GF-D8 (cell line): ENCODE measurements at regions not wholly inside any gene's neighbourhood (a gene's known extent, or its start where the extent isn't known, plus 50 kb on each side); places are given as distances from the start of the nearest gene placed in this dataset.

Experiments
- DNase-seq: peaks from one replicate; lab custom pipeline; 2025; lab: John Stamatoyannopoulos, UW

DNA sequence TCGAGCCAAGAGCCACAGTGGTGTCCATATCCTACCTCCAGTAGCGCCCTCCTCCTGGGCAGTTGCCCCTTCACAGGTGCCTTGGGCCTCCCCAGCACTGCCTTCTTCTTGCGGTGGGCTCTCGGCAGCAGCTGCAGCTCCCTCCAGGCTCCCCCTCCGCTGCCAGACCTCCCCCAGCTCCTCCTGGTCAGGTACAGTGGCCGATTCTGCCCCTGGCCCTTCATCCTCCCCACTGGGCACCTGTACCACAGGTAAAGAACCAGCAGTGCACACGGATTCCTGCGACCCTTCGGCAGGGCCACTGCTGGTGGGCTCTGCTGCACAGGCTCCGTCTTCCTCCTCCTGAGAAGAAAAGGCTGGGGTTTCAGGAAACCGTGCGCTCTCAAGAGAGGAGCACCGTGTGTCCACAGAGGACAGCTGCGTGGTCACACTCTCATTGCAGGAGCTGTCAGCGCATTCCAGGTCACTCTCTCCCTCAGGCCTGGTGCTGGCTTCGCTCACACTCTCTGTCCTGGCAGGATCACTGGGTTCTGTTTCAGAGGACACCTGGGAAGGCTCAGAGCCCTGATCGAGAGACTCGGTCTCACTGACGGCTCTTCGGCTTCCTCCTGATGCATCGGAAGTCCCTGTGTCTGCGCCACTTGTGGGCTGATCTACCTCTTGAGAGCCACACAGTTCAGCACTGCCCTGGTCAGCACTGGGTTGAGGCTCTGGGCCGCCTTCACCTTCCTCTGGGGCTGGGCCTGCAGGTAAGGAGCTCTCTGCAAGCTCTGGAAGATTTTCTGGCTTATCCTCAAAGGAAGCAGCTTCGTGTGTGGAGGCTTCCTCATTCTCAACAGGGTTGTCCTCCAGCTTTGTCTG is 147.4 kb upstream of the STK17B start:
- no peak for DNase-seq

GRCh38 chr2:196322973-196323810 is 151.8 kb upstream of the STK17B start:
- DNase-seq, result no peak

DNA sequence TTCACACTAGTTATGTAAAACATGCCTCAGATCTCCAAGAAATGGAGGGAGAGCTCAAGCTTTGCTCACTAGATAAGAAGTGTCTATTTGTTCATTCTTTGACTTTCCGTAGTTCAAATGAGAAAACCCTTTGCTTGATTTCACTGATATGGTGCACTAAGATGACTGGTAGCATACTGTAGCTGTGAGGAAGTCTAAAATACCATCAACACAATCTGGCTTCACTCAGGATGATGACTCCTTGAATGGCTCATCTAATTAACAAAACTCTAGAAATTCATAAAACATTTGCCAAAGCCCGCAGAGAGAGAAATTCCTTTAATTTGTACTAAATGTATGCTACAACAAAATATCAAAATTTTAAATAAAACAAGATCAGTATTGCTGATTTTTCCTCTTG is 152.8 kb upstream of the STK17B start:
- no peak for DNase-seq

GRCh38 chr2:196328088-196328680 is 156.8 kb upstream of the STK17B start:
- no peak for DNase-seq

DNA sequence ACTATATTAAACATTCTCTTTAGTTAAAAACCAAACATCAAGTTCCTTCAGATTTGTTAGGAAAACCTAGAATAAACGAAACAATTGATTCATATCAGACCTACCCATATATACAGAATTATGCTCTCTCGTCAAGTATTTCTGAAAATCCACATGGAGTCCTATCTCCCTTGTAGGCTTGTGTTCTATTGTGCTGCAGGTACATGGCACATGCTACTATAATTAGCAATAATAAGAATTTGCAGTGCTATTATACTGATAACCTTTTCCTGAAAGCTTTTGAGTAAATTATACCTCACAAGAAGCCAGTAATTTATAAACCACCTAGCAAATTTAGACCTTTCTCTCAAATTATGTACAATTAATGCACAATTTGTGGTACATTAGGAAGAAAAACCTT is 158.6 kb upstream of the STK17B start:
- no peak for DNase-seq

DNA sequence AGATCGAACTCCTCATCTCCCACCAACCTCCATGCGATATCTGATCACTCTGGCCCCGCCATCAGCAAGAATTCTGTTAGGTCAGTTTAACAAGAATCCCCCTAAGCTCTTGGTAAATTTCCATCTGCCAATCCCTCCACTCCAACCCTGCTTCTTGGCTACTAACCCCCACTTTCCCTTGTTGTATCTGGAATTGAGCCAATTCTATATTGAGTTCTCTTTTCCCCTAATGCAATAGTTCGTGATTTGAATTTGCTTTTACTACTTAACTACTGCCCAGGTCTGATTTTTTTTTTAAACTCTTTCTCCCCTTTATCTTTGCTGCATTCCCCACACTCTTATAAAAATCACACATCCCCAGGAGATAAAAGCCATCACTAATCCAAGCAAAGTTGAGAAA is 159.3 kb upstream of the STK17B start:
- no peak for DNase-seq

DNA sequence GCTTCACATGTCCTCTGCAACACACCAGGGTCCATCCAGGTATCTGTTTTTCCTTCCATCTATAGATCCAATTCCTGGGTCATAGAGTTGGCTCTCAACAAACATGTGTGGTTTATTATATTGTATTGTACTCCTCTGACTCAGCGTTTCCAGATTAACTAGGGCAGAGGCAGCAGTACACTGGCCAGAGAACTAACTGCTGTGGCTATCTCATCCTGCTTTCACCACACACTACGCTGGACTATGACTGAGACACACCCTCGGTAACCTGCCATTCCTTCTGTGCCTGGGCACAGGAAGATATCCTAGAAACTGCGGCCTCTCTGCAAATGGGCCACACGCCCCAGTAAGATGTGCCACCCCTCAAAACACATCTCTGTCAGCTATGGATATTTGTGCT is 159.8 kb upstream of the STK17B start:
- no peak for DNase-seq

- DNase-seq, result no peak
These were observed 160.5 kb upstream of the STK17B start for GRCh38 chr2:196331851-196332250.

- no peak for DNase-seq
These were observed 162.0 kb upstream of the STK17B start for GRCh38 chr2:196333397-196333796.

DNA sequence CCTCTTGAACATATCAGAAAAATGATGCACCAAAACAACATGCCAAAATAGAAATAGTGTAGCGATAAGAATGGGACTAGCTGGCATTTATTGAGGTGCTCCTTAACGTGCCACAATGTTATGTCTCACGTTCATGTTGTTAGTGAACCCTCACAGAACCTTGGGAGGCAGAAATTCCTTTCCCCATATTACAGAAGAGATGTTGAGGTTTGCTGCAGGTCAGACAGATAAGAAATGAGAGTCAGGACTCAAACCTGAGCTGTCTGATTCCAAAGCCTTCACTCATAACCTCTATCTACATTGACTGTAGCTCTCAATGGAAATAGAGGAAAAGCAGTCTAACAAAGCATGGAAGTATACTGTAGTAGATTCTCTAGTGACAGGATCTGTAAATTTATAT is 163.3 kb upstream of the STK17B start:
- DNase-seq, result no peak

DNA sequence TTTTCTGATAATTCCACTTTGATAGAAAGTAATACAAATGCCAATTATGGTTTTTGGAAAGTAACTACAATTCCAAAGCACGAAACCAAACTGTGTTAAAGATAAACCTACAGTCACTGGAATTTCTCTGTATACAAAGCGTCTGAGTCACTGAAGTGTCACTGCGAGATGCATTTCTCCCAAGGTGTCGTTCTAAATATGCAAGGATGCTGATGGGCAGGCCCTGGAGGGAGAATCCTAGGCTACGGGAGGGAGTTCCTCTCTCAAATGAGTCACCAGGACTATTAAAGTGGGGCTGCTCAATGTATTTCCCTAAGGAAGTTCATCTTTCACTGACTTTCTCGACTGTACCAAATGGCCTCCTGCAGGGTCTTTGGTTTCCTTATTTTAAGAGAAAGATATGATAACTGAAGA is 163.8 kb upstream of the STK17B start:
- DNase-seq, result no peak

- DNase-seq, result no peak
These were observed 164.8 kb upstream of the STK17B start for GRCh38 chr2:196336207-196336606.

DNA sequence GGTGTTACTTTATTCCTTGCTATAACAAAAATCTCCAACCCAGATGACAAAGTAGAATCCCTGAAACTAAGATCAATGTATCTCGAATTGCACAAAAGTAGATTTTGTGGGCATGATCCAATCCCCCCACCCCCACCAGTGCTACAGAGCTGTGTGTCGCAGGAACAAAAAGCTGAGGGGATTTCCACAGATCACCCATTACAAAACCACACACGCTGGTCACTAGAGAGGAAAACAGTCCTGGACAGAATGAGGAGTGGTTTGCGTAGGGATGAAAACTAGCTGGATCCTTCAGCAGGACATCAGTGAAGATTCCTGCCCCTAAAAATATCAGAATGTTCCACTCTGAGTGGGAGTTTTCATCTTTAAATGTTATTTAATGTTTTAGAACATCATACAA is 165.3 kb upstream of the STK17B start:
- DNase-seq, result no peak

DNA sequence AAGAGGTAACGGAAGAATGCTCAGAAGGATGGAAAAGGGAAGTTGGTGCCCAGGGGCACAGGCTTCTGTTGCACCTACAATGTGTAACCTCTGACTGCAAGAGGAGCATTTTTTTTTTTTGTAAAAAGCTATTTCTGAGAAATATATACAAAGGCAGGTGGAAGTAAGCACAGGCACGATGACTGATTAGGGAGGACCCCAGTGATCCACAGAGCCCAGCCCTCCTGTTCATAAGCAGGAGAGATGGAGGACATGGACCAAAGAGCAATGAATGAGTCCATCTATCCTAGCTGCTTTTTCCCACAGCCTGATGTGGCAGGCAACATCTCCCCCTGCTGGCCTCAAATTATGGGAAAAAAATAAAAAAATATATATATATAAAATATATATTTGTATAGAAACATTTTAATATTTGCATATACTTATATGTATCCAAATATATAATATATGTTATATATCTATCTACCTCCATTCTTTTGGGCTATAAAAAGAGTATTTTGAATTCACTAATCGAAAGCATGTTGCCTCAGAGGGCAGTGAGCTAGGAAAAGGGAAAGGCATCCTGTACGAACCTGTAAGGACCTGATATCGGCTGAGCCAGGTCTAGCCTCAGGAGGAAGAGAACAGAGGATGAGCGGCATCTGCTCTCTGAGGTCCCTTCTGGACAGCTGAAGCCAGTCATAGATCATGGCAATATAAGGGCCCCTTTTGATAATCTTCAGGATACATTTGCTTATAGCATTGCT is 166.0 kb upstream of the STK17B start:
- no peak for DNase-seq

DNA sequence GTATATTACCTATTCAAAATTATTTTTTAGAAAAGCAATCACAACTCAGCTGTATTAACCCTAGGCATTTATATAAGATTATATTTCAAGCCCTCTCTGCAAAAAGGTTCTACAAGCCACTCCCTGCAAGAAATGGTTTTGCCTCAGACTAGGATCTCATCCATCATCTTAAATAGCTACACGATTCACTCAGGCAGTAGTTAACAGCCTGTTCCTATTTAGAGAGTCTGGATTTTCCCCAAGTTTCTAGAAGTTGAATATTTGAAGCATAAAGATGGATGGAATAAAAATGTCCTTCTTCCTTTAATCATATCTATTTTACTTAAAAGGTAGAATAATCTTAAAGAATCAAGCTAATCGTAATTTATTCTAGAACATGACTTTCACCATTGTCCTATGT is 167.1 kb upstream of the STK17B start:
- no peak for DNase-seq

GRCh38 chr2:196341277-196341841 is 170.0 kb upstream of the STK17B start:
- DNase-seq, result no peak

GRCh38 chr2:196344397-196344796 is 173.0 kb upstream of the STK17B start:
- DNase-seq, result no peak

- no peak for DNase-seq
These were observed 182.3 kb upstream of the STK17B start for GRCh38 chr2:196353717-196354116.

GRCh38 chr2:196354186-196354585 is 182.8 kb upstream of the STK17B start:
- no peak for DNase-seq

- DNase-seq, result no peak
These were observed 185.0 kb upstream of the STK17B start for GRCh38 chr2:196356332-196356731.

DNA sequence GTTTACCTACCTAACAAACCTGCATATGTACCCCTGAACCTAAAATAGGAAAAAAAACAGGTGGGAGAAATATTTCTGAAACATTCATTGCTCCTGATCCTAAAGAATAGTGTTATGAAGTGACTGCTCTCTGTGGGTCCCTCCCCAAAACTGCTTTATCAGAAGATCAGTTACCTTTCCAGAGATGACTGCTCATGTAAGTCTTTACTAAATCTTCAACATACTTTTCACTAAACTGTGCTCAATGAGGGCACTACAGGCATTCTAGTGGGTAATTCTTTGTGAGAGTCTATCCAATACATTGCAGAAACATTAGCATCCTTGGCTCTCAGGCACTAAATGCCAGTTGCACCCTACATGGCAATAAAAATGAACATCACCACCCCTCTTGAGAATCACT is 189.3 kb upstream of the STK17B start:
- DNase-seq, result no peak
